T-helper 17 cell (primary cell): ENCODE measurements at regions not wholly inside any gene's neighbourhood (a gene's known extent, or its start where the extent isn't known, plus 50 kb on each side); places are given as distances from the start of the nearest gene placed in this dataset.

Source experiments
- ATAC-seq: fragments of 150-1000 bp; cut with Tn5 transposase; 2 replicates; pipeline ENCODE4 v1.10.0; 2021; ENCODE audit warnings: mild to moderate bottlenecking, moderate library complexity
- DNase-seq, 3 donors: peaks; one replicate each; pipeline versions ENCODE4 v3.0.0 to v3.0.0-alpha.2; 2020 to 2021
- H3K9me3 ChIP-seq: one replicate; pipeline ENCODE4 v1.7.0; 2013; ENCODE audit warnings: low read length, mild to moderate bottlenecking; ENCODE audit not compliant: control insufficient read depth, poor library complexity, severe bottlenecking
- H3K27ac Mint-ChIP-seq: one replicate; pipeline ENCODE4 v1.8.0; 2022; ENCODE audit warnings: mild to moderate bottlenecking, moderate library complexity, mixed read lengths
- H3K27me3 Mint-ChIP-seq: one replicate; pipeline ENCODE4 v1.8.0; 2022; ENCODE audit warnings: mixed read lengths
- H3K36me3 Mint-ChIP-seq: one replicate; pipeline ENCODE4 v1.8.0; 2022; ENCODE audit warnings: low read depth, mixed read lengths
- H3K4me1 Mint-ChIP-seq: one replicate; pipeline ENCODE4 v1.8.0; 2022; ENCODE audit warnings: mild to moderate bottlenecking, mixed read lengths
- H3K4me3 Mint-ChIP-seq: one replicate; pipeline ENCODE4 v1.8.0; 2022; ENCODE audit warnings: mild to moderate bottlenecking, moderate library complexity, mixed read lengths

DNA sequence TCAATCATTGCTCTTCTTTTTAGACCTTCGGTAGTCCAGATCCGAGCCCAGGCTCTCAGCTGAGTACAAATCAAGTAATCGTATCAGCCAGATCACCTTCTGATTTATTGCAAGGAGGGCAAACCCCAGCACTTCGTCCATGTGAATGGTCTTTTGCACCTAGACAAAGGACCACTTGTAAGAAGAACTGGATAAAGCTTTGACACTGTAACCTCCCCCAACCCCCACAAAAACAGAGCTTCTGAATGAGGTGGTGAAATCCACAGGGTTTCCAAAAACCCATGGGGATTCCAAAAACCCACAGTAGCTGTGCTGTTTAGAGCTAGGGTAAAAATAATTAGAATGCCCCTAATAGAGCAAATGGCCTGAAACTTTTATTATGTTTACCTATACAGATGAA lies 148.8 kb upstream of the ODAD2 start:
- Mint-ChIP-seq H3K27me3 (no peaks in the 10 kb centered on the region), H3K4me1 (no peaks in the 10 kb centered on the region), H3K27ac (no peak overlapping the region), H3K36me3 (peaks cover 2% of the 10 kb centered on the region), H3K4me3 (no peak overlapping the region)
- DNase-seq (no peak), ATAC-seq (no peak)
- H3K9me3 ChIP-seq: no peaks in the 10 kb centered on the region

DNA sequence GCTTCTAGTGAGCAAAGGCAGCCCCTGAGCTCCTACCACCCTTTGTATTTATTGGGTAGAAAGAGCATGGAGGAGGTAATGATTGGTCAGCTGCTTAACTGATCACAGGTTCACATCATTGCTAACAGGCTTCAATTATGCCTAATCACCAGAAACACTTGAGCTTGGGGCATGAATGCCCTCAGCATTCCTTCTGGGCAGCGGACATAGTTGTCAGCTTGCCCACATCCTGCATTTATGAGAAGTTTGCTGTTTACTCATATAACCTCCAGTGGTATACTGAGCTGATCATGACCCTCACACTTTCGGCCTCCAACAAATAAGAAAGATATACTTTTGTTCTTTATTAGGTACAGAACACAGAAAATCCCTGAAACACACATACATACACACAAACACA lies 140.3 kb upstream of the ODAD2 start:
- H3K4me1 Mint-ChIP-seq: no peaks in the 10 kb centered on the region
- ATAC-seq (no peak), DNase-seq (no peak)
- H3K9me3 ChIP-seq: peaks cover 6% of the 10 kb centered on the region
- peaks cover 3% of the 10 kb centered on the region for H3K36me3 Mint-ChIP-seq
- H3K27ac Mint-ChIP-seq: no peak overlapping the region
- no peak overlapping the region for H3K4me3 Mint-ChIP-seq
- H3K27me3 Mint-ChIP-seq: no peaks in the 10 kb centered on the region

DNA sequence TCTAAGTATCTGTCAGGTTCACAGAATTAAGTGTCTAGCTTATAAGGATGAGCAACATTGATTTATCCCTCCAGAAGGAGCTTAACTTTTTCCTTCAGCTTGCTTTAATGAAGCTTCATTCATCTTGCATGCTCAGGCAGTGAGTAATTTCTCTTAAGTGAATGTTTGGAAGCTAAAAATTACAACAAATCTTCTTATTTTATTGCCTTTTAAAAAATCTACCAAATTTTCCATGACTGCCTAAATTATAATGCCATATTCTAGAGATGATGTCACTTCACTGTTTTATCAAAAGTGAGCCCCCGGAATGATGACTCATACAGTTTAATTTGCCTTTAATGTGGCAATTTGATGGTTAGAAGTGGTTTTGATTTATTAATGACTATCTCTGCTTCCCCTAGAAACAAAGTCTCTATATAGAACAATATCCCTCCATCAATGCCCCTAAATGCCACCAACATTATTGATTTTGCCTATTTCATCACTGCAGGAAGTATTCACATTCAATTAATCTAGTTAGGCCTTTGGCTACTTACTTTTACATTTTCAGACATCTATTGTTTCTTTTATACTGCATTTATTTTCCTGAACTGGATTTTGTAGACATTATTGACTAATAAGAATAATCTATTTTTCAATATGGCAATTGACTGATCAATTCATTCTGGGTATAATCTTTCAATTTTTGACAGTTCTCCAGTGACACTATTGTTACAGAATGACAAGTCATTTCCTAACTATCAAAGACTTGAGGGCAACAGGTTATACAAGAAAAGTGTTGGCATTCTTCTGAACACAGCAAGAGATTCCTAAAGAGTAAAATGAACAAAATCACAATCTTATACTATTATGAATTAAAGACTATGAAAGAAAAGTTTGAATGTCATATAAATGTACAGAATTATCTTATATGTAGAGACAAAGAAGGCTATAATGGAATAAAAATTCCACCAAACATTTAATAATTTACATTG lies 139.3 kb upstream of the ODAD2 start:
- peaks cover 5% of the 10 kb centered on the region for H3K36me3 Mint-ChIP-seq

GRCh38 chr10:28135258-28135657 lies 136.4 kb upstream of the ODAD2 start:
- H3K9me3 ChIP-seq: peaks cover 9% of the 10 kb centered on the region
- no peak overlapping the region for H3K27ac Mint-ChIP-seq
- no peaks in the 10 kb centered on the region for H3K4me1 Mint-ChIP-seq
- no peak for ATAC-seq
- peaks cover 9% of the 10 kb centered on the region for H3K36me3 Mint-ChIP-seq
- no peaks in the 10 kb centered on the region for H3K27me3 Mint-ChIP-seq
- H3K4me3 Mint-ChIP-seq: no peak overlapping the region
- no peak for DNase-seq

More for the DNA sequence above, 139.3 kb upstream of the ODAD2 start:
- DNase-seq: no peak
- Mint-ChIP-seq H3K27ac (no peak overlapping the region), H3K27me3 (no peaks in the 10 kb centered on the region), H3K4me3 (no peak overlapping the region), H3K4me1 (no peaks in the 10 kb centered on the region)
- peaks cover 9% of the 10 kb centered on the region for H3K9me3 ChIP-seq
- ATAC-seq: no peak

DNA sequence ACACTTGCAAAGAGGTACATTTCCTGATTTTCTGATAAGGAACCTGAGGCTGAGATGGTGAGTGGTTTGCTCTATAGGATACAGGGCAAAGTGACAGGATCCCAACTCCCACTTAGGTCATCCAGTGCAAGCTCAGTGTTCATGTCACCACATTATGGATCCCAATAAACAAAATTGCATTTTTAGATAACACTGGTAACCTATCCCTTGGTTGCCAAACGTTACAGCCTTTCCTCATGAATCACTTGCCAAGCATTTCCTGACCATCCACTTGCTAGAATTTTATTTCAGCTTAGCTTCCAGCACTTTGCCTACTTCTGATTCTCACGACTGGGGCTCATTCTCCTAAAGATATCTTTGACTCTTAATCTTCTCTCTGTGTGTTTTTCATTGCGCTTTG lies 131.4 kb upstream of the ODAD2 start:
- Mint-ChIP-seq H3K27me3 (no peaks in the 10 kb centered on the region), H3K36me3 (peaks cover 27% of the 10 kb centered on the region), H3K27ac (no peak overlapping the region), H3K4me3 (no peak overlapping the region), H3K4me1 (peaks cover 3% of the 10 kb centered on the region)
- H3K9me3 ChIP-seq: peaks cover 3% of the 10 kb centered on the region
- DNase-seq (no peak), ATAC-seq (no peak)

DNA sequence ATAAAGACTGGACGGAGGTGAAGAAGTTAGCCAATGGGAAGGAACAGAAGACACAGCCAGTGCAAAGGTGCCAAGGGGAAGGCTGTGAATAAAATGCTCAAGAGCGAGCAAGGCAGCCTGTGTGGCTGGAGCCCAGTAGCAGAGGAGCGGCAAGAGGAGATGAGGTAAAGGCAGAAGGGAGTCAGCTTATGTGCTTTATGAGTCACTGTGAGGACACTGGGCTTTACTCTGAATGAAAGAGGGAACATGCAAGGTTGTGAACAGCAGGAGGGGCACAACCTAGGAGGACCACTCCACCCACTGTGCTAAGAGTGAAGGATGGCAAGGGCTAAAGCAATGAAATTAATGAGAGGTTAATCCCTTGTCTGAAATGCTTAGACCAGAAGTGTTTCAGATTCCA lies 129.0 kb upstream of the ODAD2 start:
- H3K4me1 Mint-ChIP-seq: peaks cover 3% of the 10 kb centered on the region
- H3K4me3 Mint-ChIP-seq: no peak overlapping the region
- H3K9me3 ChIP-seq: no peaks in the 10 kb centered on the region
- DNase-seq: no peak
- no peak overlapping the region for H3K27ac Mint-ChIP-seq
- ATAC-seq: no peak
- H3K36me3 Mint-ChIP-seq: peaks cover 22% of the 10 kb centered on the region
- no peaks in the 10 kb centered on the region for H3K27me3 Mint-ChIP-seq

DNA sequence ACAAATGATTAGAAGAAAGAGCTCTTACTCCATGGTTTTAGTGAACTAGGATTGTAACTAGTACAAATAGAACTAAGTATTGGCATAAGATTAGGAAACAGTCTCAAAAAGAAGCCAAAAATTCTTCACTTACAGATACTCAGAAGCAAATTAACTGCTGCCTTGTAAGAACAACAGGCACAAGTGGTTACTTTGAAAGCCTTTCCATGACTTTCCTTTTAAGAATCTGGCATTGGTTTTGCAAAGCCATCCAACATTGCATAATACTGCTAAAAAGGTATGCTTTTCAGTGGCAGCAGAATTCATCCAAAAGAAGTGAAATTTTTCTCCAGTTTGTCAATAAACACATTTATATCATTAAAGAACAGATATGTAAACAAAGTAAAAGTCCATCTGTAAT lies 126.8 kb upstream of the ODAD2 start:
- H3K36me3 Mint-ChIP-seq: peaks cover 24% of the 10 kb centered on the region
- H3K9me3 ChIP-seq: no peaks in the 10 kb centered on the region
- no peak overlapping the region for H3K27ac Mint-ChIP-seq
- no peak overlapping the region for H3K4me3 Mint-ChIP-seq
- no peaks in the 10 kb centered on the region for H3K27me3 Mint-ChIP-seq
- ATAC-seq (no peak), DNase-seq (no peak)
- peaks cover 3% of the 10 kb centered on the region for H3K4me1 Mint-ChIP-seq

DNA sequence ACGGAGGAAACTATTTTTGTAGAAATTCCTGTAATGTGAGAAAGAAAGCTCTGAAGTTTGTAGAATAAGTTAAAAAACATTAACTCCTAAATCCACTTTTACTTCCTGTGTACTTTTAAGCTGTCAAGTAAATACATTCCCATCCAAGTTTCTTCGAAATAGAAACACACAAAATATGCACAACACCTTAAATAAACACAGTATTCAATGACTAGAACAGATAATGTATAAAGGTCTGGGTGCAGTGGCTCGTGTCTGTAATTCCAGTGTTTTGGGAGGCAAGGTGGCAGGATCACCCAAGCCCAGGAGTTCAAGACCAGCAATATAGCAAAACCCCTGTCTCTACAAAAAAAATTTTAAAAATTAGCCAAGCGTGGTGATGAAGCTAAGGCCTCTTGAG lies 121.9 kb upstream of the ODAD2 start:
- Mint-ChIP-seq H3K36me3 (peaks cover 3% of the 10 kb centered on the region), H3K27me3 (no peaks in the 10 kb centered on the region), H3K4me1 (peaks cover 6% of the 10 kb centered on the region), H3K4me3 (no peak overlapping the region), H3K27ac (no peak overlapping the region)
- no peaks in the 10 kb centered on the region for H3K9me3 ChIP-seq
- ATAC-seq: no peak
- DNase-seq: no peak

DNA sequence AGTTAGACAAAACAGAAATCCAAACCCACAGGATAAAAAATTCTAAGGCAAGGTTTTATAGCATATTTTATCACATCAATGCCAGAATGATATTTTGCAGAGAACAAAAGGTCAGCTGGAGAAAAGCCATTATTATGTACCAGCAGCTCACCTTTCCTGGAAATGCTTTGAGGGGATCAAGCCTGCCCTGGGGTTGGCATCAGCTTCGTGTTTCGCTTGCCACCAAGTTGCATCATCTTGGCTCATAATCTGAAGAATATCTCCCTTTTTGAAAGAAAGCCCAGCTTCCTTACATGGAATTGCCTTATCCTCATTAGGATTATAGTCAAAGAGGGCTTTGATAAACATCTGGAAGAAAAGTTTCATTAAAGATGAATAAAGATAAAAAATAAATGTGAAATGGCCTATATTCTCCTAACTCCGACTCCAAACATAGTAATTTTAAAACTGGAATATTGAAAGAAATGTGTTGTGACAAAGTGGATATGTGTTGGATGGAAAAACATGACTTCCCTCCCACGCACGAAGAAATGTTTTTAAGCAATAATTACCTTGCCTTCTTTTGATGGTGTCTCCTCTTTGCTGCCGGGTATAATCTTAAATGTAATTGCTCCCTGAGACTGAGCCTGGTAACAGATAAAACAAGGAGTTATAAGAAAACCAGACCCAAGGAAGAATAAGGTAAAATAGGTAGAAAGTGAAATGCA lies 121.3 kb upstream of the ODAD2 start:
- no peak overlapping the region for H3K4me3 Mint-ChIP-seq
- peaks cover 3% of the 10 kb centered on the region for H3K36me3 Mint-ChIP-seq
- peaks cover 6% of the 10 kb centered on the region for H3K4me1 Mint-ChIP-seq
- no peak for DNase-seq
- no peaks in the 10 kb centered on the region for H3K9me3 ChIP-seq
- ATAC-seq: no peak
- H3K27ac Mint-ChIP-seq: no peak overlapping the region
- no peaks in the 10 kb centered on the region for H3K27me3 Mint-ChIP-seq

- Mint-ChIP-seq H3K4me1 (peaks cover 6% of the 10 kb centered on the region), H3K36me3 (peaks cover 3% of the 10 kb centered on the region)
- no peak for DNase-seq
Observed at GRCh38 chr10:28118985-28119628, 120.2 kb upstream of the ODAD2 start.

GRCh38 chr10:28113202-28113601 lies 114.3 kb upstream of the ODAD2 start:
- H3K4me3 Mint-ChIP-seq: no peak overlapping the region
- no peaks in the 10 kb centered on the region for H3K27me3 Mint-ChIP-seq
- no peak for DNase-seq
- no peaks in the 10 kb centered on the region for H3K9me3 ChIP-seq
- H3K27ac Mint-ChIP-seq: no peak overlapping the region
- H3K4me1 Mint-ChIP-seq: no peaks in the 10 kb centered on the region
- ATAC-seq: no peak
- H3K36me3 Mint-ChIP-seq: peaks cover 3% of the 10 kb centered on the region

More at GRCh38 chr10:28118985-28119628, 120.2 kb upstream of the ODAD2 start:
- ATAC-seq: no peak
- H3K27me3 Mint-ChIP-seq: no peaks in the 10 kb centered on the region
- H3K27ac Mint-ChIP-seq: peak overlapping the region; percentile 21
- no peak overlapping the region for H3K4me3 Mint-ChIP-seq
- H3K9me3 ChIP-seq: no peaks in the 10 kb centered on the region

DNA sequence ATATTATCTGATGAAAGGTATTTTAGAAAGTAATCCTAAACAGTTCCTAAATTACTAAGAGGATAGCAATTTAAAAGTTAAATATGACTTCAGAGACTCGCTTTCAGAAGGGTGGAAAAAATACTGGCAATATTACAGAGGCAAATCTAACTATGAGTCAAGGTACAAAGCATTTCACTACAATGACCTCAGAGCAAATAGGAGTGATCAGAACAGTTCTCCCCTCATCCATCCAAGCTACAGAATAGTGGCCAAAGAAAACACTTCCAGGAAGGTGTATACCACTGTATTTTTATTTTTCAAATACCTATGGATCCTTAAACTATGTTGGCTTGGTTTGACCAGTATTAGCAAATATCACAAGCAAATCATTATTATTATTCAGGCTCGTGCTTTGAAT lies 112.8 kb upstream of the ODAD2 start:
- ATAC-seq: no peak
- no peaks in the 10 kb centered on the region for H3K9me3 ChIP-seq
- no peaks in the 10 kb centered on the region for H3K27me3 Mint-ChIP-seq
- no peak overlapping the region for H3K4me3 Mint-ChIP-seq
- no peak overlapping the region for H3K27ac Mint-ChIP-seq
- DNase-seq: no peak
- H3K4me1 Mint-ChIP-seq: no peaks in the 10 kb centered on the region
- peaks cover 3% of the 10 kb centered on the region for H3K36me3 Mint-ChIP-seq

GRCh38 chr10:28105561-28105960 lies 106.7 kb upstream of the ODAD2 start:
- ATAC-seq: no peak
- no peak overlapping the region for H3K4me3 Mint-ChIP-seq
- no peaks in the 10 kb centered on the region for H3K9me3 ChIP-seq
- H3K36me3 Mint-ChIP-seq: peaks cover 3% of the 10 kb centered on the region
- no peak for DNase-seq
- no peak overlapping the region for H3K27ac Mint-ChIP-seq
- peaks cover 3% of the 10 kb centered on the region for H3K4me1 Mint-ChIP-seq
- H3K27me3 Mint-ChIP-seq: no peaks in the 10 kb centered on the region
